ENCODE measurements at regions not wholly inside any gene's neighbourhood (a gene's known extent, or its start where the extent isn't known, plus 50 kb on each side); places are given as distances from the start of the nearest gene placed in this dataset.

DNA sequence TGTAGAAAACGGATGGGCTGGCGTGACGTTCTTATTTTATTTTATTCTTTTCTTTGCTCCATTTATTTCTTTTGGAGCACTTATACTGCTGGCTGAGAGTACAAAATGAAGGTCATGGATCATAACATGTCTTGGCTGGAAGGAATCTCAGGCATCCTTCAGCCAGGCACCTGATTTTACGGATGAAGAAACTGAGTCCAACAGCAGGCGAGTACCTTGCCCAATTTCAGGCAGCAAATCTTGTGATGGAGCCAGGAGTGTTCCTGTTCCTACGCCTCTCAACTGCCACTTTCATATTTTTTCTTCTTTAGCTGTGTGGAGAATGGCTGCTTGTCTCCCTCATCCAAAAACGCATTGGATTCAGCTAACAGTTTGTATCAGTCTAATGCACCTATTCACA is 332.1 kb upstream of the IGFBP7 start:
- no peak overlapping the region for H3K4me3 ChIP-seq (ENCODE audit: low read depth, low read length)
- TF ChIP-seq, protein P1, sequence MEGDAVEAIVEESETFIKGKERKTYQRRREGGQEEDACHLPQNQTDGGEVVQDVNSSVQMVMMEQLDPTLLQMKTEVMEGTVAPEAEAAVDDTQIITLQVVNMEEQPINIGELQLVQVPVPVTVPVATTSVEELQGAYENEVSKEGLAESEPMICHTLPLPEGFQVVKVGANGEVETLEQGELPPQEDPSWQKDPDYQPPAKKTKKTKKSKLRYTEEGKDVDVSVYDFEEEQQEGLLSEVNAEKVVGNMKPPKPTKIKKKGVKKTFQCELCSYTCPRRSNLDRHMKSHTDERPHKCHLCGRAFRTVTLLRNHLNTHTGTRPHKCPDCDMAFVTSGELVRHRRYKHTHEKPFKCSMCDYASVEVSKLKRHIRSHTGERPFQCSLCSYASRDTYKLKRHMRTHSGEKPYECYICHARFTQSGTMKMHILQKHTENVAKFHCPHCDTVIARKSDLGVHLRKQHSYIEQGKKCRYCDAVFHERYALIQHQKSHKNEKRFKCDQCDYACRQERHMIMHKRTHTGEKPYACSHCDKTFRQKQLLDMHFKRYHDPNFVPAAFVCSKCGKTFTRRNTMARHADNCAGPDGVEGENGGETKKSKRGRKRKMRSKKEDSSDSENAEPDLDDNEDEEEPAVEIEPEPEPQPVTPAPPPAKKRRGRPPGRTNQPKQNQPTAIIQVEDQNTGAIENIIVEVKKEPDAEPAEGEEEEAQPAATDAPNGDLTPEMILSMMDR (IDR thresholded peaks at IDR 0.05; ENCODE audit: insufficient read depth, low read depth, low read length, missing control alignments) = no peak
- DNase-seq (ENCODE audit: low read depth) = no peak

DNA sequence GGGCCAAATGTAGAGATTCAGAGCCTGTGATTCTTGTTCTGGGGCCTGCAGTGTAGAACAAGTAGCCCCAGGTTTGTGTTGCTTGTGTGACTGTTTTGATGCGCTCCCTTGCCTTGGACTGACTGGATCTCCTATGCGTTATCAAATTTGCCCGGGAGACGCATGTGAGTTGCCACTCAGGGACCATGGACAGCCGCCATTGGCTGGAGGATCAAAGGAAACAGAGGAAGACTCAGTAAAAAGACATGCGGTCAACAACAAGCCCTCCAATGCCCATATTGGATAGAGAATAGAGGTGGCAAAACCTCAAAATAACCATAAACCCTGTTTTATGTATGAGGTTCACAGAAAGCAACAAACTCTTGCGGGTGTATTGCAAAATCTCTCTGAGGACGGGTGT is 327.5 kb upstream of the IGFBP7 start:
- H3K4me3 ChIP-seq (ENCODE audit: low read depth, low read length) = no peak overlapping the region
- TF ChIP-seq, protein P1 (IDR thresholded peaks at IDR 0.05; ENCODE audit: insufficient read depth, low read depth, low read length, missing control alignments) = no peak

DNA sequence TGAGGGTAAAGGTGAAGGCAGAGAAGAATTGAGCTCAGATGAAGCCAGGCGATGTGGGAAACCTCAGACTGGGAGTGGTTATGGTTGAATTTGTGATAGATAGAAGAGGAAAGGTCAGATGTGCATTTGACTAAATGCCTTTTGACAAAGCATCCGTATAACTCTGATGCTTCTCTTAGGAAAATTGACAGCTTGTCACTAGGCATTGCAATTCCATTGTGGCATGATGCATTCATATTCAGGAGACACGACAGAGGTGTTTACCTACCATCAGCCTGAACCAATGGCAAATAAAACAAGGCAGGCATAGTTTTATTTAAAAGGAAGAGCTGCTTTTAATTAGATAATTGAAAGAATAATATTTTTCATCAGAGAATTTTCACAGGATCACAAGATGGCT is 325.1 kb upstream of the IGFBP7 start:
- no peak overlapping the region for H3K4me3 ChIP-seq (ENCODE audit: low read depth, low read length)
- no peak for DNase-seq (ENCODE audit: low read depth)
- TF ChIP-seq, protein P1 (IDR thresholded peaks at IDR 0.05; ENCODE audit: insufficient read depth, low read depth, low read length, missing control alignments) = no peak

More for the DNA sequence above, 327.5 kb upstream of the IGFBP7 start:
- DNase-seq (ENCODE audit: low read depth) = no peak

DNA sequence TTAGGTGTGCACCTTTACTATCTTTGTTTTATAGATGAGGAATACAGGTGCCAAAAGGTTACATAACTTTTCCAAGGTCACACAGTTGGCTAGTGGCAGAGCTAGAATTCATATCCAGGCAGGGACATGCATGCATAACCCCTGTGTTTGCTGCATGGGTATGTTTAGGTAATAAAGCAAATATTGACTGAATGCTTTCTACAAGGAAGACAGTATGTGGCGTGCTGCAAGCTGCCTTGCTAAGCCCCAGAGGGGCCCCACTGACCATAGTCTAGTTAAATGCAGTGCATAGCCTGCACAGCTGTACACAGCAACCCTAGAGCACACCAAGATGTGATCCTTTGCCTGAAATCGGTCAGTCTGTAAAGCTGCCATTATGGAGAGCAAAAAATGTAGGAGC is 320.5 kb upstream of the IGFBP7 start:
- no peak for DNase-seq (ENCODE audit: low read depth)
- TF ChIP-seq, protein P1 (IDR thresholded peaks at IDR 0.05; ENCODE audit: insufficient read depth, low read depth, low read length, missing control alignments) = no peak
- H3K4me3 ChIP-seq (ENCODE audit: low read depth, low read length) = no peak overlapping the region

DNA sequence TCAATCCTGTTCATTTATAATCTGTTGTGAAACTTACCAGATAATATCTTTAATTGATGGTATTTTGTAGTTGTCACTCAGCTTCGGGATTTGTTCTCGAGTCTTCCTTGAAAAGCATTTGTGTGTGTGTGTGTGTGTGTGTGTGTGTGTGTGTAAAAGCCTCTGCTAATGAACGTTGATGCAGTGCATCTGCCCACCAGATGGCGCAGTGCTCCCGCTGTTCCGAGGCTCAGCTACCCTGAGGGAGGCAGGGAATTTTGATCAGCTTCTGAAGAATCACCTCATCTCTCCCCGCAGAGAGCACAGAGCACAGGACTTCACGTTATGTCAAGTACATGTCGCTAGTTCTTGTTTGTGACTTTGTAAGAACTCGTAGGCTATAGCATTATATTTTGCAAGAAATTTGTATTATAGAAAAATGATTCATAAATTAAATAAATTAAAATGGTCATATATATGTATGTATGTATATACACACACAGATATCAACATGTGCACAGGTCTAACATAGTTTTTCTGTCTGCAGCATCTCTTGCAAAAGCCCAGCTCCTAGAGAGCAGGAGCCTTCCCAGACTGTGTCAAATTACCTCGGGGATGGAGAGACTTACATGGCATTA is 316.7 kb upstream of the IGFBP7 start:
- H3K4me3 ChIP-seq (ENCODE audit: low read depth, low read length) = no peak overlapping the region
- DNase-seq (ENCODE audit: low read depth) = peak; percentile 75
- TF ChIP-seq, protein P1 (IDR thresholded peaks at IDR 0.05; ENCODE audit: insufficient read depth, low read depth, low read length, missing control alignments) = peak; percentile 77

DNA sequence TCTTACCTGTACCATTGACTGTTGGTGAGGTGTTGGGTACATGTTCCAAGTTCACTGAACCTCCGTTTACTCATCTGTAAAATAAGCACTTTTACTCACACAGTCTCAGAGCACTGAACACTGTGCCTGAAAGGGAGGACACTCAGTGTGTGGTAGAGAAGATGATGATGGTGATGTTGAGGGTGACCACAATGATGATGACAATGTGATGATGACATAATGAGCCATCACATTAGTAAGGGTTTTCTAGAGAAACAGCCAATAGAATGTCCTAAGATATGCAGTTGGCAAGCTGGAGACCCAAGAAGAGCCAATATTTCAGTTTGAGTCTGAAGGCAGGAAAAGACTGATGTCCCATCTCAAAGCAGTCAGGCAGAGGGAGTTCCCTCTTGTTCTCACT is 315.4 kb upstream of the IGFBP7 start:
- DNase-seq (ENCODE audit: low read depth) = no peak
- TF ChIP-seq, protein P1 (IDR thresholded peaks at IDR 0.05; ENCODE audit: insufficient read depth, low read depth, low read length, missing control alignments) = no peak
- no peak overlapping the region for H3K4me3 ChIP-seq (ENCODE audit: low read depth, low read length)

Measured in GM12865 (cell line).